ENCODE measurements at regions not wholly inside any gene's neighbourhood (a gene's known extent, or its start where the extent isn't known, plus 50 kb on each side); places are given as distances from the start of the nearest gene placed in this dataset.

- TF ChIP-seq, protein P1, sequence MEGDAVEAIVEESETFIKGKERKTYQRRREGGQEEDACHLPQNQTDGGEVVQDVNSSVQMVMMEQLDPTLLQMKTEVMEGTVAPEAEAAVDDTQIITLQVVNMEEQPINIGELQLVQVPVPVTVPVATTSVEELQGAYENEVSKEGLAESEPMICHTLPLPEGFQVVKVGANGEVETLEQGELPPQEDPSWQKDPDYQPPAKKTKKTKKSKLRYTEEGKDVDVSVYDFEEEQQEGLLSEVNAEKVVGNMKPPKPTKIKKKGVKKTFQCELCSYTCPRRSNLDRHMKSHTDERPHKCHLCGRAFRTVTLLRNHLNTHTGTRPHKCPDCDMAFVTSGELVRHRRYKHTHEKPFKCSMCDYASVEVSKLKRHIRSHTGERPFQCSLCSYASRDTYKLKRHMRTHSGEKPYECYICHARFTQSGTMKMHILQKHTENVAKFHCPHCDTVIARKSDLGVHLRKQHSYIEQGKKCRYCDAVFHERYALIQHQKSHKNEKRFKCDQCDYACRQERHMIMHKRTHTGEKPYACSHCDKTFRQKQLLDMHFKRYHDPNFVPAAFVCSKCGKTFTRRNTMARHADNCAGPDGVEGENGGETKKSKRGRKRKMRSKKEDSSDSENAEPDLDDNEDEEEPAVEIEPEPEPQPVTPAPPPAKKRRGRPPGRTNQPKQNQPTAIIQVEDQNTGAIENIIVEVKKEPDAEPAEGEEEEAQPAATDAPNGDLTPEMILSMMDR (IDR thresholded peaks at IDR 0.05; ENCODE audit: borderline replicate concordance, control extremely low read depth, extremely low read depth, insufficient read depth, missing control alignments): no peak
- no peak for DNase-seq (ENCODE audit: low spot score)
- in situ Hi-C loops (cut with MboI; ENCODE audit: low sequenced_read_pairs, unreplicated experiment): no loop called here
Observed at GRCh38 chr1:244339073-244339692, 112.5 kb downstream of the ADSS2 start.

- DNase-seq (ENCODE audit: low spot score): no peak
- in situ Hi-C loops (cut with MboI; ENCODE audit: low sequenced_read_pairs, unreplicated experiment): no loop called here
- TF ChIP-seq, protein P1 (IDR thresholded peaks at IDR 0.05; ENCODE audit: borderline replicate concordance, control extremely low read depth, extremely low read depth, insufficient read depth, missing control alignments): no peak
Observed at GRCh38 chr1:244339776-244340175, 111.9 kb downstream of the ADSS2 start.

DNA sequence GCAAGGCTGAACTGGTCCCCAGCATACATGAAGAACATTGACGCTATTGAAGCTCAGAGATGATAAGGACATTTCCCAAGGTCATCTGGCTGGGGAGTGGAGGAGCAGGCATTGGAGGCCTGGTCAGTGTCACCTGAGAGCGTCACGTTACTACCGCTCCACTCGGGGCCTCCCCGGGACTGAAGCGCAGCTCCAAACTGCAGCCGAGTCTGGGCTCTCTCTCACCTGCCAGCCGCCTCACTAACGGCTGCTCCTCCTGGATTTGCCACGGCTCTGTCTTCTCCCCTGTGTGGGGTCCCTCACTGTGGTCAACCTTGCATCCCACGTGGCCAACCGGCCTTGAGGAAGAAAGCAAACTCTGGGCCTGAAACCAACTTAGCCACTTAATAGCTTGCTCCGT, 111.3 kb downstream of the ADSS2 start:
- no peak for DNase-seq (ENCODE audit: low spot score)
- TF ChIP-seq, protein P1 (IDR thresholded peaks at IDR 0.05; ENCODE audit: borderline replicate concordance, control extremely low read depth, extremely low read depth, insufficient read depth, missing control alignments): no peak
- in situ Hi-C loops (cut with MboI; ENCODE audit: low sequenced_read_pairs, unreplicated experiment): no loop called here

- in situ Hi-C loops (cut with MboI; ENCODE audit: low sequenced_read_pairs, unreplicated experiment): no loop called here
- no peak for DNase-seq (ENCODE audit: low spot score)
- TF ChIP-seq, protein P1 (IDR thresholded peaks at IDR 0.05; ENCODE audit: borderline replicate concordance, control extremely low read depth, extremely low read depth, insufficient read depth, missing control alignments): no peak
Observed at GRCh38 chr1:244341455-244342450, 110.0 kb downstream of the ADSS2 start.

- in situ Hi-C loops (cut with MboI; ENCODE audit: low sequenced_read_pairs, unreplicated experiment): no loop called here
- TF ChIP-seq, protein P1 (IDR thresholded peaks at IDR 0.05; ENCODE audit: borderline replicate concordance, control extremely low read depth, extremely low read depth, insufficient read depth, missing control alignments): no peak
- no peak for DNase-seq (ENCODE audit: low spot score)
Observed at GRCh38 chr1:244344001-244344400, 107.7 kb downstream of the ADSS2 start.

- in situ Hi-C loops (cut with MboI; ENCODE audit: low sequenced_read_pairs, unreplicated experiment): no loop called here
- no peak for DNase-seq (ENCODE audit: low spot score)
- TF ChIP-seq, protein P1 (IDR thresholded peaks at IDR 0.05; ENCODE audit: borderline replicate concordance, control extremely low read depth, extremely low read depth, insufficient read depth, missing control alignments): no peak
Observed at GRCh38 chr1:244346972-244347618, 104.6 kb downstream of the ADSS2 start.
